ENCODE measurements at regions not wholly inside any gene's neighbourhood (a gene's known extent, or its start where the extent isn't known, plus 50 kb on each side); places are given as distances from the start of the nearest gene placed in this dataset.

- no peak for DNase-seq
- Mint-ChIP-seq H3K27ac (no peak overlapping the region), H3K36me3 (no peaks in the 10 kb centered on the region), H3K4me3 (no peak overlapping the region), H3K4me1 (no peaks in the 10 kb centered on the region), H3K9me3 (peaks cover 1% of the 10 kb centered on the region), H3K27me3 (no peaks in the 10 kb centered on the region)
- CTCF ChIA-PET: no interaction called here
These were observed 528.9 kb downstream of the RIT2 start for GRCh38 chr18:42586601-42587000.

GRCh38 chr18:42588786-42589185, 526.7 kb downstream of the RIT2 start:
- no peaks in the 10 kb centered on the region for H3K4me1 Mint-ChIP-seq
- peaks cover 1% of the 10 kb centered on the region for H3K9me3 Mint-ChIP-seq
- no peak for DNase-seq
- H3K4me3 Mint-ChIP-seq: no peak overlapping the region
- no peaks in the 10 kb centered on the region for H3K36me3 Mint-ChIP-seq
- CTCF ChIA-PET: no interaction called here
- no peaks in the 10 kb centered on the region for H3K27me3 Mint-ChIP-seq
- no peak overlapping the region for H3K27ac Mint-ChIP-seq

DNA sequence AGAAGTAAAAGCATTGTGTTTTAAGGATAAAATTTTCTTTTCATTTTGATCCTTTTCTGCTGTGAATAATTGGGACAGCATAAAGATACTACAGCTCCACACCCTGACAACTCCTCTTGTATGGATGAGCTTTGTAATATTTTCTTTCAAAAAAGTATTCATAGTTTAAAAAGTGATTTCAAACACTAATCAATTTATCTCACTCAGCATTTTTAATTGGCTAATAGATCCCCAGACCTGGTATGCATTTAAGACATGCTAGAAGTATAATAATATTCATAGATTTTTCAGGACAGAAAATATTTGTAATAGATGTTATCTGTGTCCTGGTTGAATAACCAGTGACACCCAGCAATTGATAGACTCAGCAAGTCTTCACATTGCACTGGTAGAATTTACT, 510.7 kb downstream of the RIT2 start:
- DNase-seq: no peak
- Mint-ChIP-seq H3K27me3 (no peaks in the 10 kb centered on the region), H3K9me3 (no peaks in the 10 kb centered on the region), H3K4me1 (no peaks in the 10 kb centered on the region), H3K36me3 (no peaks in the 10 kb centered on the region), H3K4me3 (no peak overlapping the region), H3K27ac (no peak overlapping the region)
- CTCF ChIA-PET: no interaction called here

GRCh38 chr18:42606886-42607495, 508.5 kb downstream of the RIT2 start:
- no peaks in the 10 kb centered on the region for H3K4me1 Mint-ChIP-seq
- no peak overlapping the region for H3K27ac Mint-ChIP-seq
- peaks cover 3% of the 10 kb centered on the region for H3K9me3 Mint-ChIP-seq
- no peak overlapping the region for H3K4me3 Mint-ChIP-seq
- H3K36me3 Mint-ChIP-seq: no peaks in the 10 kb centered on the region
- no peak for DNase-seq
- CTCF ChIA-PET: interaction anchor here (0.8 kb wide), 1 partner anchor 29 kb away, joined by 3 read pairs; no protein-coding TSS in a partner anchor
- H3K27me3 Mint-ChIP-seq: no peaks in the 10 kb centered on the region

GRCh38 chr18:42611134-42611533, 504.4 kb downstream of the RIT2 start:
- H3K27ac Mint-ChIP-seq: no peak overlapping the region
- CTCF ChIA-PET: no interaction called here
- H3K36me3 Mint-ChIP-seq: no peaks in the 10 kb centered on the region
- H3K9me3 Mint-ChIP-seq: peaks cover 3% of the 10 kb centered on the region
- DNase-seq: no peak
- H3K4me1 Mint-ChIP-seq: no peaks in the 10 kb centered on the region
- H3K27me3 Mint-ChIP-seq: no peaks in the 10 kb centered on the region
- H3K4me3 Mint-ChIP-seq: no peak overlapping the region

GRCh38 chr18:42614619-42615293, 500.7 kb downstream of the RIT2 start:
- Mint-ChIP-seq H3K27me3 (no peaks in the 10 kb centered on the region), H3K4me3 (no peak overlapping the region), H3K9me3 (peaks cover 10% of the 10 kb centered on the region), H3K4me1 (no peaks in the 10 kb centered on the region), H3K27ac (no peak overlapping the region), H3K36me3 (no peaks in the 10 kb centered on the region)
- CTCF ChIA-PET: no interaction called here
- no peak for DNase-seq

DNA sequence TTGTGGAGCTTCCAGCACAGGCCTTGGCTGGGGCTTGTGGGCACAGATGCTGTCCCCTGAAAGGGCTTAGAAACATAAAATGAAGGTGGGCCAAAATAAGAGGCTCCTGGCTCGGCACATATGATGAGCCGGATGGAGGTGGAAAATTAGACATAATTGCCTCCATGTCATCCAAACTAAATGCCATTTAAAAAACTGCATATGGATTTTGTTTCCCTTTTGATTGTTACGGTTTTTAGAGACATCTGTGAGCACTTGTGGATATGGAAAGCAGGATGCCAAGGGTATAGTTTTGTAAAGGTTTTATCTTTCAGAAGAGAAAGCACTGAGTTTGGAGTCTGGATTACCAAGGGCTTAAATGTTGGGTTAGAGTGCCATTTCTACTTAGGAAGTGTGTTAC, 498.3 kb downstream of the RIT2 start:
- Mint-ChIP-seq H3K36me3 (no peaks in the 10 kb centered on the region), H3K27me3 (no peaks in the 10 kb centered on the region)

GRCh38 chr18:42619771-42620170, 495.7 kb downstream of the RIT2 start:
- peaks cover 8% of the 10 kb centered on the region for H3K9me3 Mint-ChIP-seq
- H3K36me3 Mint-ChIP-seq: no peaks in the 10 kb centered on the region
- H3K27ac Mint-ChIP-seq: no peak overlapping the region
- DNase-seq: no peak
- H3K27me3 Mint-ChIP-seq: no peaks in the 10 kb centered on the region
- CTCF ChIA-PET: no interaction called here
- H3K4me3 Mint-ChIP-seq: no peak overlapping the region
- no peaks in the 10 kb centered on the region for H3K4me1 Mint-ChIP-seq

More for the DNA sequence above, 498.3 kb downstream of the RIT2 start:
- DNase-seq: no peak
- H3K9me3 Mint-ChIP-seq: peaks cover 7% of the 10 kb centered on the region
- H3K27ac Mint-ChIP-seq: no peak overlapping the region
- CTCF ChIA-PET: no interaction called here
- H3K4me1 Mint-ChIP-seq: no peaks in the 10 kb centered on the region
- H3K4me3 Mint-ChIP-seq: no peak overlapping the region

- H3K4me3 Mint-ChIP-seq: no peak overlapping the region
- no peak overlapping the region for H3K27ac Mint-ChIP-seq
- no peaks in the 10 kb centered on the region for H3K27me3 Mint-ChIP-seq
- H3K4me1 Mint-ChIP-seq: no peaks in the 10 kb centered on the region
- H3K36me3 Mint-ChIP-seq: no peaks in the 10 kb centered on the region
- CTCF ChIA-PET: no interaction called here
- DNase-seq: no peak
- H3K9me3 Mint-ChIP-seq: peaks cover 12% of the 10 kb centered on the region
These were observed 494.8 kb downstream of the RIT2 start for GRCh38 chr18:42620657-42621056.

DNA sequence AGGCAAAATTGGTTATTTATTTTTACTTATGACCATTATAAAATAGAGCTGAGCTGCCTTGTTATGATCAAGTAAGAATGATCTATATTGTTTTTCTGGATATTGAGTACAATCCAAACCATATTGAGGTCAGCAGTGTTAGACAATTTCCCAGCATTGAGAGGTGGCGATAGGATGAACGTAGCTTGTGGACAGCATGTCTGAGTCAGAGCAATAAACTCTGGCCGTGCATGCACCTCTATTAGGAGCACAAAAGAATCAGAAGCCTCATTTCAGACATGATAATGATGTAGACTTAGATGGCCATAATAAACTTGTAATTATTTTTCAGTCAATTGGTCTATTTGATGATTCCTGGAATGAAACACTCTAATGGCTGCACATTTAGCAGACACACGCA, 491.6 kb downstream of the RIT2 start:
- Mint-ChIP-seq H3K27ac (no peak overlapping the region), H3K27me3 (no peaks in the 10 kb centered on the region), H3K36me3 (no peaks in the 10 kb centered on the region), H3K9me3 (peaks cover 5% of the 10 kb centered on the region), H3K4me3 (no peak overlapping the region), H3K4me1 (no peaks in the 10 kb centered on the region)
- DNase-seq: no peak
- CTCF ChIA-PET: no interaction called here

GRCh38 chr18:42632801-42633200, 482.7 kb downstream of the RIT2 start:
- Mint-ChIP-seq H3K9me3 (peaks cover 5% of the 10 kb centered on the region), H3K4me3 (no peak overlapping the region), H3K27me3 (no peaks in the 10 kb centered on the region), H3K27ac (no peak overlapping the region), H3K36me3 (no peaks in the 10 kb centered on the region), H3K4me1 (no peaks in the 10 kb centered on the region)
- CTCF ChIA-PET: no interaction called here
- DNase-seq: no peak

GRCh38 chr18:42635378-42636048, 480.0 kb downstream of the RIT2 start:
- Mint-ChIP-seq H3K27ac (no peak overlapping the region), H3K4me3 (no peak overlapping the region), H3K4me1 (no peaks in the 10 kb centered on the region), H3K9me3 (peaks cover 7% of the 10 kb centered on the region), H3K36me3 (no peaks in the 10 kb centered on the region), H3K27me3 (no peaks in the 10 kb centered on the region)
- CTCF ChIA-PET: no interaction called here
- no peak for DNase-seq

- Mint-ChIP-seq H3K27me3 (no peaks in the 10 kb centered on the region), H3K4me3 (no peak overlapping the region), H3K36me3 (no peaks in the 10 kb centered on the region), H3K9me3 (peaks cover 8% of the 10 kb centered on the region), H3K4me1 (no peaks in the 10 kb centered on the region), H3K27ac (no peak overlapping the region)
- CTCF ChIA-PET: no interaction called here
- no peak for DNase-seq
These were observed 479.2 kb downstream of the RIT2 start for GRCh38 chr18:42636309-42636708.

- Mint-ChIP-seq H3K27me3 (no peaks in the 10 kb centered on the region), H3K9me3 (peaks cover 11% of the 10 kb centered on the region), H3K36me3 (no peaks in the 10 kb centered on the region), H3K27ac (no peak overlapping the region), H3K4me1 (no peaks in the 10 kb centered on the region), H3K4me3 (no peak overlapping the region)
- CTCF ChIA-PET: no interaction called here
- no peak for DNase-seq
These were observed 475.3 kb downstream of the RIT2 start for GRCh38 chr18:42640160-42640559.

GRCh38 chr18:42641996-42642395, 473.5 kb downstream of the RIT2 start:
- peaks cover 11% of the 10 kb centered on the region for H3K9me3 Mint-ChIP-seq
- H3K36me3 Mint-ChIP-seq: no peaks in the 10 kb centered on the region
- H3K4me3 Mint-ChIP-seq: no peak overlapping the region
- DNase-seq: no peak
- CTCF ChIA-PET: no interaction called here
- H3K4me1 Mint-ChIP-seq: no peaks in the 10 kb centered on the region
- H3K27ac Mint-ChIP-seq: no peak overlapping the region
- no peaks in the 10 kb centered on the region for H3K27me3 Mint-ChIP-seq

Data from activated naive CD4-positive, alpha-beta T cell treated with anti-CD3 and anti-CD28 coated beads, Interleukin-2, amount 10 ng/mL, durations not matched to agents 7 days and 5 days (primary cell).